Transverse colon (tissue), 4 donors: ENCODE measurements at regions not wholly inside any gene's neighbourhood (a gene's known extent, or its start where the extent isn't known, plus 50 kb on each side); places are given as distances from the start of the nearest gene placed in this dataset.
"Not testable (repeated sequence)": the region's sequence is repeated elsewhere in the genome, so short reads cannot be mapped to it uniquely, and the experiment has no call there.

ENCODE experiments used
- DNase-seq: peaks from one replicate; pipeline ENCODE4 v3.0.0-alpha.2; 2019
- H3K27ac ChIP-seq, 4 donors: fragments of 200-600 bp; sonication (generic); 2 replicates each; pipeline ENCODE4 v1.5.1; 2016 to 2018; ENCODE audit warnings: inconsistent platforms in 4 of 4
- H3K27me3 ChIP-seq: fragments of 200-600 bp; sonication (generic); 2 replicates; pipeline ENCODE4 v1.5.1; 2017; ENCODE audit warnings: inconsistent platforms
- H3K36me3 ChIP-seq, 4 donors: fragments of 200-600 bp; sonication (generic); 2 replicates each; pipeline ENCODE4 v1.5.1; 2017 to 2019; ENCODE audit warnings: inconsistent platforms in 4 of 4
- H3K4me1 ChIP-seq, 4 donors: fragments of 200-600 bp; sonication (generic); 2 replicates each; pipeline ENCODE4 v1.5.1; 2017 to 2020; ENCODE audit warnings: inconsistent platforms in 4 of 4
- H3K4me3 ChIP-seq, 4 donors: fragments of 200-600 bp; sonication (generic); 1 replicate in 1 of 4; 2 replicates in 3 of 4; pipeline versions ENCODE4 v1.5.1 to v1.6.1; 2017 to 2019; ENCODE audit warnings: inconsistent platforms in 4 of 4
- H3K9me3 ChIP-seq, 2 donors: fragments of 200-600 bp; sonication (generic); 2 replicates each; pipeline ENCODE4 v1.5.1; 2017 to 2019; ENCODE audit warnings: inconsistent platforms in 2 of 2
- CTCF ChIP-seq, 5 experiments: fragments of 200-600 bp in 3 of 5; fragments of 450-650 bp in 2 of 5; sonication (generic) in 3 of 5; IDR thresholded peaks; 1 replicate in 2 of 5; 2 replicates in 3 of 5; pipeline ENCODE4 v1.5.1; 2016 to 2017; ENCODE audit warnings: antibody characterized with exemption in 5 of 5, inconsistent platforms in 3 of 5, mild to moderate bottlenecking in 2 of 5, moderate library complexity in 1 of 5
- EP300 ChIP-seq: sonication (generic); formaldehyde crosslinking; IDR thresholded peaks from one replicate; pipeline ENCODE4 v1.6.1; 2017; ENCODE audit warnings: antibody characterized with exemption, low read depth
- POLR2A ChIP-seq: fragments of 450-650 bp; IDR thresholded peaks from one replicate; pipeline ENCODE4 v1.6.1; 2016; ENCODE audit warnings: antibody characterized with exemption, mild to moderate bottlenecking, moderate library complexity
- POLR2AphosphoS5 ChIP-seq, 3 donors: sonication (generic); formaldehyde crosslinking; IDR thresholded peaks; one replicate each; pipeline ENCODE4 v1.6.1; 2016; ENCODE audit warnings: antibody characterized with exemption in 3 of 3
- WGBS, 2 donors: methylation state at CpG; one replicate each; pipeline ENCODE4 v1.1.5; 2018; ENCODE audit warnings: low coverage in 1 of 2; 5-methylcytosine and 5-hydroxymethylcytosine counted together
- in situ Hi-C, 4 donors: fragments of 200-750 bp; cut with MboI; loops; one replicate each; pipeline versions ENCODE4 v1.15.0 to v1.15.1; 2017; ENCODE audit warnings: low sequenced_read_pairs in 3 of 4, low pct_ligation_motif_present in 1 of 4, low pct_unique_long_range_greater_than_20kb in 1 of 4
- intact Hi-C: fragments of 100-400 bp; cut with DNase I; formaldehyde crosslinking; loops from one replicate; pipeline ENCODE4 v1.15.1; 2023; ENCODE audit warnings: low total_unique reads

- Histone ChIP-seq H3K4me3 (no peak overlapping the region), H3K27me3 (no peaks in the 10 kb centered on the region), H3K27ac (no peak overlapping the region), H3K36me3 (no peaks in the 10 kb centered on the region), H3K9me3 (no peaks in the 10 kb centered on the region), H3K4me1 (no peaks in the 10 kb centered on the region)
- in situ Hi-C loops = no loop called here
- intact Hi-C loops = no loop called here
- WGBS, 2 donors = 86% methylated on average over 1 of the region's 1 CpG; no CpG with 5 or more reads in 1 of the 2 donors
- no peak for TF ChIP-seq EP300
- no peak for TF ChIP-seq POLR2AphosphoS5 (IDR thresholded peaks at IDR 0.05)
- TF ChIP-seq CTCF (IDR thresholded peaks at IDR 0.05) = no peak
- TF ChIP-seq POLR2A = no peak
- no peak for DNase-seq
Measured at GRCh38 chr12:127966331-127966730, 300.6 kb upstream of the TMEM132C start.

GRCh38 chr12:127970491-127970890 lies 296.5 kb upstream of the TMEM132C start:
- no peak for DNase-seq
- WGBS, 2 donors = 71 to 72% methylated on average over 3 to 4 of the region's 4 CpGs
- H3K27ac ChIP-seq = no peak overlapping the region
- no peaks in the 10 kb centered on the region for H3K4me1 ChIP-seq
- in situ Hi-C loops (no loop called here), intact Hi-C loops (no loop called here)
- no peak overlapping the region for H3K4me3 ChIP-seq
- H3K27me3 ChIP-seq = no peaks in the 10 kb centered on the region
- no peak for TF ChIP-seq CTCF (IDR thresholded peaks at IDR 0.05)
- TF ChIP-seq POLR2A = no peak
- no peak for TF ChIP-seq POLR2AphosphoS5 (IDR thresholded peaks at IDR 0.05)
- TF ChIP-seq EP300 = no peak
- H3K36me3 ChIP-seq = no peaks in the 10 kb centered on the region
- H3K9me3 ChIP-seq = no peaks in the 10 kb centered on the region

- TF ChIP-seq POLR2A = no peak
- TF ChIP-seq POLR2AphosphoS5 (IDR thresholded peaks at IDR 0.05) = no peak
- TF ChIP-seq CTCF (IDR thresholded peaks at IDR 0.05) = no peak
- TF ChIP-seq EP300 = no peak
- Histone ChIP-seq H3K4me1 (no peaks in the 10 kb centered on the region), H3K27ac (no peak overlapping the region), H3K4me3 (no peak overlapping the region), H3K27me3 (no peaks in the 10 kb centered on the region), H3K9me3 (no peaks in the 10 kb centered on the region), H3K36me3 (no peaks in the 10 kb centered on the region)
- in situ Hi-C loops = no loop called here
- intact Hi-C loops = no loop called here
- WGBS, 2 donors = 64 to 82% methylated on average over 3 to 4 of the region's 4 CpGs
- no peak for DNase-seq
Measured at GRCh38 chr12:127980585-127980984, 286.4 kb upstream of the TMEM132C start.

GRCh38 chr12:127981875-127982274 lies 285.1 kb upstream of the TMEM132C start:
- no peaks in the 10 kb centered on the region for H3K27me3 ChIP-seq
- in situ Hi-C loops (no loop called here), intact Hi-C loops (no loop called here)
- H3K36me3 ChIP-seq = no peaks in the 10 kb centered on the region
- no peak for DNase-seq
- WGBS, 2 donors = 40 to 50% methylated on average over 4 to 5 of the region's 5 CpGs
- H3K4me1 ChIP-seq = no peaks in the 10 kb centered on the region
- H3K27ac ChIP-seq = no peak overlapping the region
- H3K9me3 ChIP-seq = no peaks in the 10 kb centered on the region
- TF ChIP-seq POLR2A = no peak
- no peak for TF ChIP-seq EP300
- TF ChIP-seq CTCF (IDR thresholded peaks at IDR 0.05) = no peak
- no peak for TF ChIP-seq POLR2AphosphoS5 (IDR thresholded peaks at IDR 0.05)
- H3K4me3 ChIP-seq = no peak overlapping the region

GRCh38 chr12:127983213-127983791 lies 283.7 kb upstream of the TMEM132C start:
- H3K27me3 ChIP-seq, H3K36me3 ChIP-seq, H3K27ac ChIP-seq, H3K4me1 ChIP-seq, H3K4me3 ChIP-seq, in situ Hi-C loops, H3K9me3 ChIP-seq, DNase-seq, intact Hi-C loops: not testable (repeated sequence)
- 96% methylated on average over 50 of the region's 50 CpGs; no CpG with 5 or more reads in 1 of the 2 donors for WGBS, 2 donors
